HUES48 (cell line): ENCODE measurements at regions not wholly inside any gene's neighbourhood (a gene's known extent, or its start where the extent isn't known, plus 50 kb on each side); places are given as distances from the start of the nearest gene placed in this dataset.
"Not testable (repeated sequence)": the region's sequence is repeated elsewhere in the genome, so short reads cannot be mapped to it uniquely, and the experiment has no call there.

Source experiments
- H3K27ac ChIP-seq: one replicate; pipeline ENCODE4 v1.7.0; 2013; ENCODE audit warnings: low read depth, low read length, inconsistent platforms
- H3K27me3 ChIP-seq: 2 replicates; pipeline ENCODE4 v1.6.1; 2013; ENCODE audit warnings: mild to moderate bottlenecking, low read length; ENCODE audit not compliant: control insufficient read depth, insufficient read depth
- H3K36me3 ChIP-seq: 2 replicates; pipeline ENCODE4 v1.6.1; 2013; ENCODE audit warnings: low read length; ENCODE audit not compliant: control insufficient read depth, insufficient read depth
- H3K4me1 ChIP-seq: 2 replicates; pipeline ENCODE4 v1.6.1; 2013; ENCODE audit warnings: mild to moderate bottlenecking, low read length; ENCODE audit not compliant: control insufficient read depth, insufficient read depth
- H3K4me3 ChIP-seq: 2 replicates; pipeline ENCODE4 v1.5.1; 2013; ENCODE audit warnings: mild to moderate bottlenecking, low read depth, low read length
- H3K9ac ChIP-seq: 2 replicates; pipeline ENCODE4 v1.6.1; 2013; ENCODE audit warnings: mild to moderate bottlenecking, low read depth, low read length, moderate library complexity
- H3K9me3 ChIP-seq: 2 replicates; pipeline ENCODE4 v1.6.1; 2013; ENCODE audit warnings: low read length; ENCODE audit not compliant: control insufficient read depth, insufficient read depth

DNA sequence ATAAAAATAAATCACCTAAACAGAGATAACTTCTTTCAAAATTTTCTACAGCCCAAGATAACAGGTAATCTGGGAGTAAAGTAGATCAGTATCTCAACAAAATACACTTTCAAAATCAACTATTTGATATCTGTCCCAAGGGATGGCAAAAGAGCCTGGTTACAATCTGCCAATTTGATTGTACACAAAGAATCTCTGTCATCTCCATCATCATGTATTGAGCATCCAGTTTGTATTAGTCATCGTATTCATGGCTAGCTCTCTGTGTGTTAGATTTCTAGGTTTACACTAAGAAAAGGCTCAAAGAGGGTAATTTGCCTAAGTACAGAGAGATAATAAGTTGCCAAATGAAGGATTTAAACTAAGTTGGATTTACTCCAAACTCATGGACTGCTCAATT lies 329.0 kb upstream of the NRSN1 start:
- no peaks in the 10 kb centered on the region for H3K4me1 ChIP-seq
- H3K9ac ChIP-seq = no peak overlapping the region
- no peaks in the 10 kb centered on the region for H3K9me3 ChIP-seq
- H3K4me3 ChIP-seq = no peak overlapping the region
- no peaks in the 10 kb centered on the region for H3K27me3 ChIP-seq
- H3K27ac ChIP-seq = no peak overlapping the region
- no peaks in the 10 kb centered on the region for H3K36me3 ChIP-seq

DNA sequence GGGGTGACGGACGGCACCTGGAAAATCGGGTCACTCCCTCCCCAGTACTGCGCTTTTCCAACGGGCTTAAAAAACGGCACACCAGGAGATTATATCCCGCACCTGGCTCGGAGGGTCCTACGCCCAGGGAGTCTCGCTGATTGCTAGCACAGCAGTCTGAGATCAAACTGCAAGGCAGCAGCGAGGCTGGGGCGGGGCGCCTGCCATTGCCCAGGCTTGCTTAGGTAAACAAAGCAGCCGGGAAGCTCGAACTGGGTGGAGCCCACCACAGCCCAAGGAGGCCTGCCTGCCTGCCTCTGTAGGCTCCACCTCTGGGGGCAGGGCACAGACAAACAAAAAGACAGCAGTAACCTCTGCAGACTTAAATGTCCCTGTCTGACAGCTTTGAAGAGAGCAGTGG lies 321.7 kb upstream of the NRSN1 start:
- not testable (repeated sequence) for H3K9ac ChIP-seq, H3K36me3 ChIP-seq, H3K27me3 ChIP-seq, H3K4me1 ChIP-seq, H3K9me3 ChIP-seq, H3K27ac ChIP-seq, H3K4me3 ChIP-seq

GRCh38 chr6:23821141-23821540 lies 304.9 kb upstream of the NRSN1 start:
- H3K4me3 ChIP-seq, H3K27me3 ChIP-seq, H3K27ac ChIP-seq, H3K9me3 ChIP-seq, H3K4me1 ChIP-seq, H3K36me3 ChIP-seq, H3K9ac ChIP-seq: not testable (repeated sequence)

GRCh38 chr6:23823421-23823820 lies 302.6 kb upstream of the NRSN1 start:
- Histone ChIP-seq H3K9me3 (no peaks in the 10 kb centered on the region), H3K27me3 (no peaks in the 10 kb centered on the region), H3K36me3 (no peaks in the 10 kb centered on the region), H3K4me3 (no peak overlapping the region), H3K4me1 (no peaks in the 10 kb centered on the region), H3K27ac (no peak overlapping the region), H3K9ac (no peak overlapping the region)

DNA sequence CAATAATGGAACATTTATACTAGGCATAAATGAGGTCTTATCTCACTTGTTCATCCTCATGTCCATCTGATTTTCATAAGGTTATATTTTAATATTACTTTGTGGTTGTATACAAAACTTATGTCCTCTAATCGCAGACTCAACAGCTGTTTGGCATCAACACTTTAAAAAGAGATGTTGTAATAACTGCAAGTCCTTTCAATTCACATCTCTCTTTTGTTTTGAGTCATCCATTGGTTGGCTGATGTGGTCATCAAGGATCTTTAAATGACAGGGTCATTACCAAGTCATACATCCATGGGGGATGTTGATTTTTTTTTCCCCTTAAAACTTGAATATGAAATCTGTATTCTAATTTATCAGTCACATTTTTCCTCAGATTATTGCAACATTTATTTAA lies 299.4 kb upstream of the NRSN1 start:
- peaks cover 2% of the 10 kb centered on the region; the same call in 1 of the 2 replicates for H3K4me1 ChIP-seq
- H3K36me3 ChIP-seq = no peaks in the 10 kb centered on the region
- H3K4me3 ChIP-seq = no peak overlapping the region
- no peak overlapping the region for H3K27ac ChIP-seq
- no peaks in the 10 kb centered on the region for H3K9me3 ChIP-seq
- no peak overlapping the region for H3K9ac ChIP-seq
- no peaks in the 10 kb centered on the region for H3K27me3 ChIP-seq

DNA sequence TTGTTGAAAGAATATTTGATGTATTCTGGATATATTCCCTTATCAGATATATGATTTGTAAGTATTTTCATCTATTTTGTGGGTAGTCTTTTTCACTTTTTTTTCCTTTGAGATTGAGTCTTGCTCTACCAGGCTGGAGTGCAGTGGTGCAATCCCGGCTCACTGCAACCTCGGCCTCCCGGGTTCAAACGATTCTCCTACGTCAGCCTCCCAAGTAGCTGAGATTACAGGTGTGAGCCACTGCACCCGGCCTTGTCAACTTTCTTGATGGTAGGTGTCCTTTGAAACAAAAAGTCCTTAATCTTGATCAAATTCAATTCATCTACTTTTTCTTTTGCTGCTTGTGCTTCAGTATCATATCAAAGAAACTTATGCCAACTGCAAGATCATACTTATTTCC lies 297.2 kb upstream of the NRSN1 start:
- Histone ChIP-seq H3K4me3 (no peak overlapping the region), H3K36me3 (no peaks in the 10 kb centered on the region), H3K9ac (no peak overlapping the region), H3K4me1 (peaks cover 2% of the 10 kb centered on the region; the same call in 1 of the 2 replicates), H3K9me3 (no peaks in the 10 kb centered on the region), H3K27ac (no peak overlapping the region), H3K27me3 (no peaks in the 10 kb centered on the region)

- Histone ChIP-seq H3K9ac (no peak overlapping the region), H3K27me3 (no peaks in the 10 kb centered on the region), H3K36me3 (no peaks in the 10 kb centered on the region), H3K9me3 (no peaks in the 10 kb centered on the region), H3K27ac (no peak overlapping the region), H3K4me1 (no peaks in the 10 kb centered on the region), H3K4me3 (no peak overlapping the region)
These were observed 284.9 kb upstream of the NRSN1 start for GRCh38 chr6:23841116-23841515.

- Histone ChIP-seq H3K36me3 (no peaks in the 10 kb centered on the region), H3K4me3 (no peak overlapping the region), H3K27ac (no peak overlapping the region), H3K9ac (no peak overlapping the region), H3K9me3 (no peaks in the 10 kb centered on the region), H3K27me3 (no peaks in the 10 kb centered on the region), H3K4me1 (no peaks in the 10 kb centered on the region)
These were observed 283.3 kb upstream of the NRSN1 start for GRCh38 chr6:23842760-23843159.

DNA sequence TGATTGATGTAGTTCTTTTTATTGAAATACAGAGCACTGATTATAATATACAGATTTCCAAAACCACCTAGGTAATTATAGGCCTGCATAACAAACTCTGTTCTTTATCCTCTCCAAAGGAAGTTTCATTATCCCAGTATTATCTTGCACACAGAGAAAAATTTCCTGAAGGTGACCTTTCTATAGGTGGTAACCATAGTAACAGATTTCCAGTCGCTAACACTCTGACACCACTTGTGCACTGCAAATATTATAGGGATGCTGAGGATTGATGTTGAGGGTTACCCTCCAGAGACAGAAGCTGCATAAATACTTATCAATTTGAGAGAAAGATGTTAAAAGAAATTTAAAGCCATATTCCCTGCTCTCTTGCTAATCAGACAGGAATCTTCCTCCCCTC lies 274.5 kb upstream of the NRSN1 start:
- H3K4me3 ChIP-seq = no peak overlapping the region
- no peak overlapping the region for H3K9ac ChIP-seq
- no peak overlapping the region for H3K27ac ChIP-seq
- no peaks in the 10 kb centered on the region; the same call in 1 of the 2 replicates for H3K9me3 ChIP-seq
- H3K36me3 ChIP-seq = no peaks in the 10 kb centered on the region
- H3K4me1 ChIP-seq = no peaks in the 10 kb centered on the region
- H3K27me3 ChIP-seq = no peaks in the 10 kb centered on the region

DNA sequence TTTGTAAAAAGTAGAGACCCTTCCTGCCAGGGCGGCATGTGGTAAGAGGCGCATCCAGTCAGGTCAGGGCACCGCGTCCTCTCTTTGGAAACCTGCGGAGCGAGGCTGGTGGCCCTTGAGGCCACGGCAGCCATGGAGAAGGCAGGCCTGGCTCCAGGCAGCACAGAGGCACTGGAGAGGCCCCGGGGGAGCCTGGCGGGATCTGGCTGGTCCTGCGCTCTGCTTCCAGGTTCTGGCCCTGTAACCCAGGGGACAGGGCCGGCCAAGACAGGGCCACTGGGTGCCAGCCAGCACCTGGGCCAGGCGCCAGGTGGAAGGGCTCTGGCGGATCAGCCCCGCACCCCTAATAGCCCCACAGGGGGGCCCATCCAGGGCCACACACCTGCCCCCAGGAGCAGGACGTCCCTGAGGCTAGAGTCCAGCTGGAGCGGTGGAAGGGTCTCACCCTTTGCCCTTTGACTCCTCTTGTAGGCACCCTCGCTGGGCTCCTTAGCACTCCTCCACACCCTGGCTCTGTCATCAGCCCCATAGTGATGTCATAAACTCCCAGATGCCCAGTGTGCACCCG lies 272.4 kb upstream of the NRSN1 start:
- not testable (repeated sequence) for H3K36me3 ChIP-seq, H3K27me3 ChIP-seq, H3K4me3 ChIP-seq, H3K27ac ChIP-seq, H3K9ac ChIP-seq, H3K4me1 ChIP-seq, H3K9me3 ChIP-seq

GRCh38 chr6:23854154-23854553 lies 271.9 kb upstream of the NRSN1 start:
- H3K36me3 ChIP-seq, H3K4me1 ChIP-seq, H3K9me3 ChIP-seq, H3K27ac ChIP-seq, H3K9ac ChIP-seq, H3K27me3 ChIP-seq, H3K4me3 ChIP-seq: not testable (repeated sequence)
